A549 (cell line): ENCODE measurements at regions not wholly inside any gene's neighbourhood (a gene's known extent, or its start where the extent isn't known, plus 50 kb on each side); places are given as distances from the start of the nearest gene placed in this dataset.

Experiments
- POLR2A ChIP-seq: IDR thresholded peaks from 2 replicates; pipeline ENCODE4 v1.6.1; 2012; ENCODE audit warnings: mild to moderate bottlenecking, low read length
- POLR2AphosphoS2 ChIP-seq: conservative IDR thresholded peaks from 2 replicates; pipeline ENCODE4 v1.6.1; 2012; ENCODE audit warnings: low read length, improper control_type of control experiment, inconsistent platforms
- RAD21 ChIP-seq, 2 experiments: fragments of >200 bp in 1 of 2; sonication (Bioruptor Twin) in 1 of 2; formaldehyde crosslinking in 1 of 2; IDR thresholded peaks in 1 of 2; conservative IDR thresholded peaks in 1 of 2; 2 replicates in 1 of 2; 3 replicates in 1 of 2; pipeline ENCODE4 v1.6.1; 2012 to 2018; ENCODE audit warnings: inconsistent platforms in 1 of 2
- TF ChIP-seq, protein P1 (sequence below): fragments of >200 bp; sonication (Bioruptor Twin); formaldehyde crosslinking; IDR thresholded peaks from 3 replicates; pipeline ENCODE4 v1.5.1; 2016

DNA sequence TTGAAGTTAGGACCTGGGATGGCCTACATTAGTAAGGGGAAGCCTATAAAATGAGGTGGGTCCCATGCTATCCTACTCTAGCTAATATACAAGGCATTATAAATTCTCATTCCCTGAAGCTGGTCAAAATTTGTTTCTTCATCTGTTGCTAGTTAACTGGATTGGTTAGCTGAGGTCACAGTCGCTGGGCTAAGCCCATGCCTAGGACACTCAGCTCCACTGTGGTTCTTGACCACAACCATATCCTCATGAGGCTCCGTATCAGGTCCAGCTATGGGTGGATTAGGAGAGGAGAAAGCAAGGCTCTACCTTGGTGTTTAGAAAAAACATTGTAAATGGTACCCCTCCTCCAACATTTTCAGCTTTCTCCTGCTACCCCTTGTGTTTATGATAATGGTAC, 52.8 kb upstream of the RAI14 start:
- TF ChIP-seq, protein P1, sequence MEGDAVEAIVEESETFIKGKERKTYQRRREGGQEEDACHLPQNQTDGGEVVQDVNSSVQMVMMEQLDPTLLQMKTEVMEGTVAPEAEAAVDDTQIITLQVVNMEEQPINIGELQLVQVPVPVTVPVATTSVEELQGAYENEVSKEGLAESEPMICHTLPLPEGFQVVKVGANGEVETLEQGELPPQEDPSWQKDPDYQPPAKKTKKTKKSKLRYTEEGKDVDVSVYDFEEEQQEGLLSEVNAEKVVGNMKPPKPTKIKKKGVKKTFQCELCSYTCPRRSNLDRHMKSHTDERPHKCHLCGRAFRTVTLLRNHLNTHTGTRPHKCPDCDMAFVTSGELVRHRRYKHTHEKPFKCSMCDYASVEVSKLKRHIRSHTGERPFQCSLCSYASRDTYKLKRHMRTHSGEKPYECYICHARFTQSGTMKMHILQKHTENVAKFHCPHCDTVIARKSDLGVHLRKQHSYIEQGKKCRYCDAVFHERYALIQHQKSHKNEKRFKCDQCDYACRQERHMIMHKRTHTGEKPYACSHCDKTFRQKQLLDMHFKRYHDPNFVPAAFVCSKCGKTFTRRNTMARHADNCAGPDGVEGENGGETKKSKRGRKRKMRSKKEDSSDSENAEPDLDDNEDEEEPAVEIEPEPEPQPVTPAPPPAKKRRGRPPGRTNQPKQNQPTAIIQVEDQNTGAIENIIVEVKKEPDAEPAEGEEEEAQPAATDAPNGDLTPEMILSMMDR = no peak
- no peak for TF ChIP-seq POLR2AphosphoS2
- TF ChIP-seq POLR2A = no peak
- TF ChIP-seq RAD21 (conservative IDR thresholded peaks at IDR 0.05 in 1 of 2, IDR thresholded peaks at IDR 0.05 in 1 of 2) = no peak
